ENCODE measurements at regions not wholly inside any gene's neighbourhood (a gene's known extent, or its start where the extent isn't known, plus 50 kb on each side); places are given as distances from the start of the nearest gene placed in this dataset.
A peak's percentile ranks its signal among the peaks of the same experiment; 100 is the strongest.
"Not testable (repeated sequence)": the region's sequence is repeated elsewhere in the genome, so short reads cannot be mapped to it uniquely, and the experiment has no call there.

- no peak for DNase-seq (ENCODE audit: low spot score)
Observed at GRCh38 chr2:223180463-223180862, 128.5 kb downstream of the KCNE4 start.

GRCh38 chr2:223181561-223181960 is 129.6 kb downstream of the KCNE4 start:
- no peak for DNase-seq (ENCODE audit: low spot score)

- no peak for DNase-seq (ENCODE audit: low spot score)
Observed at GRCh38 chr2:223182356-223182755, 130.4 kb downstream of the KCNE4 start.

GRCh38 chr2:223185638-223186037 is 133.6 kb downstream of the KCNE4 start:
- no peak for DNase-seq (ENCODE audit: low spot score)

GRCh38 chr2:223187256-223187655 is 135.3 kb downstream of the KCNE4 start:
- no peak for DNase-seq (ENCODE audit: low spot score)

- not testable (repeated sequence) for DNase-seq (ENCODE audit: low spot score)
Observed at GRCh38 chr2:223190561-223191206, 138.7 kb downstream of the KCNE4 start.

GRCh38 chr2:223196331-223196730 is 144.3 kb downstream of the KCNE4 start:
- no peak for DNase-seq (ENCODE audit: low spot score)

- no peak for DNase-seq (ENCODE audit: low spot score)
Observed at GRCh38 chr2:223197046-223197445, 145.1 kb downstream of the KCNE4 start.

- no peak for DNase-seq (ENCODE audit: low spot score)
Observed at GRCh38 chr2:223199531-223200515, 147.8 kb downstream of the KCNE4 start.

GRCh38 chr2:223203971-223204929 is 152.3 kb downstream of the KCNE4 start:
- peak; percentile 81 for DNase-seq (ENCODE audit: low spot score)

- DNase-seq (ENCODE audit: low spot score), result no peak
Observed at GRCh38 chr2:223210489-223210888, 158.5 kb downstream of the KCNE4 start.

GRCh38 chr2:223214394-223215253 is 162.6 kb downstream of the KCNE4 start:
- DNase-seq (ENCODE audit: low spot score), result no peak

- no peak for DNase-seq (ENCODE audit: low spot score)
Observed at GRCh38 chr2:223215254-223215516, 163.2 kb downstream of the KCNE4 start.

- no peak for DNase-seq (ENCODE audit: low spot score)
Observed at GRCh38 chr2:223217373-223217772, 165.4 kb downstream of the KCNE4 start.

- no peak for DNase-seq (ENCODE audit: low spot score)
Observed at GRCh38 chr2:223218587-223219178, 166.7 kb downstream of the KCNE4 start.

GRCh38 chr2:223219872-223220657 is 168.1 kb downstream of the KCNE4 start:
- DNase-seq (ENCODE audit: low spot score), result no peak

- no peak for DNase-seq (ENCODE audit: low spot score)
Observed at GRCh38 chr2:223220658-223220925, 168.6 kb downstream of the KCNE4 start.

GRCh38 chr2:223221139-223221835 is 169.3 kb downstream of the KCNE4 start:
- no peak for DNase-seq (ENCODE audit: low spot score)

GRCh38 chr2:223222397-223222796 is 170.4 kb downstream of the KCNE4 start:
- no peak for DNase-seq (ENCODE audit: low spot score)

GRCh38 chr2:223223156-223223555 is 171.2 kb downstream of the KCNE4 start:
- no peak for DNase-seq (ENCODE audit: low spot score)

Measured in AG08395 (cell line).